Activated T-helper 17 cell treated with anti-CD3 and anti-CD28 coated beads, Interleukin-2, amount 50 U/mL, for 72 hours (primary cell): ENCODE measurements at regions not wholly inside any gene's neighbourhood (a gene's known extent, or its start where the extent isn't known, plus 50 kb on each side); places are given as distances from the start of the nearest gene placed in this dataset.

ENCODE experiments used
- ATAC-seq: fragments of 150-1000 bp; cut with Tn5 transposase; replicated peaks from 2 replicates; pipeline ENCODE4 v1.10.0; 2021; ENCODE audit warnings: mild to moderate bottlenecking, moderate library complexity
- H3K27ac Mint-ChIP-seq: one replicate; pipeline ENCODE4 v1.8.0; 2022; ENCODE audit warnings: mixed read lengths
- H3K27me3 Mint-ChIP-seq: one replicate; pipeline ENCODE4 v1.8.0; 2022; ENCODE audit warnings: mixed read lengths
- H3K36me3 Mint-ChIP-seq: one replicate; pipeline ENCODE4 v1.8.0; 2022; ENCODE audit warnings: low read depth, mild to moderate bottlenecking, mixed read lengths
- H3K4me1 Mint-ChIP-seq: one replicate; pipeline ENCODE4 v1.8.0; 2022; ENCODE audit warnings: mixed read lengths
- H3K4me3 Mint-ChIP-seq: one replicate; pipeline ENCODE4 v1.8.0; 2022; ENCODE audit warnings: mild to moderate bottlenecking, mixed read lengths
- H3K9me3 Mint-ChIP-seq: one replicate; pipeline ENCODE4 v1.8.0; 2022; ENCODE audit warnings: mixed read lengths

DNA sequence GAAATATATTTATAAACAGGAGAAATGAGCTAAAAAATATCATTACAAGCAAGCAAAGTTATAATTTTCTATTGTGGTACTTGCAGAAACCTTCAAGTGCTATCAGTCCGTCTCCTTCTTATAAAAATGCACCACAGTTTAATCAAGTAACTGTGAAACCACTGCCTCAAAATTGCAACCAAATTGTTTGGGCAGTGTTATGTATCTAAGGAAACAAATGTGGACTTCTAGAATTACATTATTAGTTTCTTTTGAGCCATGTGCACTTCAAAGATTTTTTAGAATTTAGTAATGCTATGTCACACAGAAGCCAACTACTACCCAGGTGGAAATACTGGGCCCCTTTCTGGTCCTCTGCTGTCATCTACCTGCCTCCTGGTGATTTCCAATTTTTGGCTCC lies 495.6 kb downstream of the NYAP2 start:
- Mint-ChIP-seq H3K27me3 (peaks cover 28% of the 10 kb centered on the region), H3K9me3 (no peaks in the 10 kb centered on the region), H3K27ac (no peak overlapping the region), H3K36me3 (no peaks in the 10 kb centered on the region), H3K4me1 (no peaks in the 10 kb centered on the region), H3K4me3 (no peak overlapping the region)
- no peak for ATAC-seq

DNA sequence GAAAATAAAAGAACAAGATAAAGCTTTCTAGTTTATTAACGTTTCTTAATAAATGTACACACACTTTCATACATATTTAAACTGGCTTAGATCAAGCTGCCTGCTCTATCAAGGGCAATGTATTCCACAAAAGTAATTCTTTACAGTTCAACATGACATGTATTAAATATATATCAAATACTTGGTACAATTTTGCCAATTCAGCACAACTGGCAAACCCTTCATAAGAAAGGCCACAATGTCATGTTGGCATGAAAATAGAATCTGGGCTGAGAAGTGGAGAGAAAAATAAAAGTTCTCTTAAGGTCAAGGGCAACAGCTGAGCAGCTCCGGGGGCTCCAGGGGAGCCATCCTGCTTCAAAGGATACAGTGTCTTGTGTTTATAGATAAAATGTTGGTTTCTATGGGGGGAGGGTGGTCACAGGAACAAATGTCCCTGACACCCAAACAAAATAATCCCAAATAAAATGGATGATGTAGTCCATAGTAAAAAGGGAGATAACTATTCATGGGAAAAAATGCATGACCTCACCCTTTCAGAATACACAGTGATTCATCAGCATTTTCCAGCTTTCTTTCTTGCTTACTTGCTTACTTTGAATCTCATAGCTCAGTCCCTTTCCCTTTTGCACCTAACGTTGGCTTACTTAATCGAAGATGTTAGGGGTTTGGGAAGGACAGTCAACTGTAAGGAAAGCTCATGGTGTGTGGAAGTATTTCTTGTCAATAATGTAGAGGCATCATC lies 494.9 kb downstream of the NYAP2 start:
- Mint-ChIP-seq H3K4me1 (no peaks in the 10 kb centered on the region), H3K27ac (no peak overlapping the region), H3K27me3 (peaks cover 27% of the 10 kb centered on the region), H3K36me3 (no peaks in the 10 kb centered on the region), H3K4me3 (no peak overlapping the region), H3K9me3 (no peaks in the 10 kb centered on the region)
- ATAC-seq: no peak

DNA sequence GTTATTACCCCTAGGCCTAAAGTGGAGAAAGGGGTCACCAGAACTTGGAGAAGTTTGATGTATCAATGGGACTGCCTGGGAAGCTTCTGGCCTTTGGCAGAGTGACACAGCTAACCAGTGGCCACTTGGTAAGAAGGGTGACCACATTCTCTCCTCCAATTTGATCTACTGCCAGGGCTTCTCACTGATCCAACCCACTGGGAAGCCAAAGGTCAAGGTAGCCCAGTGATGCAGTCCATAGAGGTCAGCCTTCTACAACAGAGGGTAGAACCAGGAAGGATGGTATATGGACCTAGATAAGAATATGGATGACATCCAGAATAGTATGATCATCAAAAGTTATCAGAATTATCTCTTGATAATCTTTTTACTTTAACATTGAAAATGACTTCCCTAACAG lies 493.6 kb downstream of the NYAP2 start:
- no peaks in the 10 kb centered on the region for H3K9me3 Mint-ChIP-seq
- peaks cover 16% of the 10 kb centered on the region for H3K27me3 Mint-ChIP-seq
- no peaks in the 10 kb centered on the region for H3K4me1 Mint-ChIP-seq
- H3K36me3 Mint-ChIP-seq: no peaks in the 10 kb centered on the region
- no peak overlapping the region for H3K4me3 Mint-ChIP-seq
- no peak for ATAC-seq
- H3K27ac Mint-ChIP-seq: no peak overlapping the region

DNA sequence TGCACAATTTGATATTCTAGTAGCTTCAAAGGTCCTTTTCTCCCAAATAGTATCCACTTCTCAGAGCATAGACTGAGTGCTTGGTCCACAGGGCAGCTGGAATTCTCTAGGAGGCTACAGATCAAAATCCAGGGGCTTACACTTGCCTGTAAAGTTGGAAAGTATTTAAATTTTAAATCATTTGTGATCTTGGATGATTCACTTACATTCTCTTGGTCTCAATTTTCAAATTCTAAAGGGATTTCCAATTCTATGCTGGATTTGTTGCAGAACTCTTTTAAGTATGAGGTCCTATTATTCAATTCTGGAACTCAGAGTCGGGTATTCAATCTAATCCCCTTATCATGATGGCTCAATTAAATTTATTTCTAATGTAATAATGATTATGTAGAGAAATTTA lies 492.3 kb downstream of the NYAP2 start:
- ATAC-seq: no peak
- no peaks in the 10 kb centered on the region for H3K9me3 Mint-ChIP-seq
- no peaks in the 10 kb centered on the region for H3K4me1 Mint-ChIP-seq
- peaks cover 5% of the 10 kb centered on the region for H3K27me3 Mint-ChIP-seq
- no peak overlapping the region for H3K27ac Mint-ChIP-seq
- H3K36me3 Mint-ChIP-seq: no peaks in the 10 kb centered on the region
- H3K4me3 Mint-ChIP-seq: no peak overlapping the region

DNA sequence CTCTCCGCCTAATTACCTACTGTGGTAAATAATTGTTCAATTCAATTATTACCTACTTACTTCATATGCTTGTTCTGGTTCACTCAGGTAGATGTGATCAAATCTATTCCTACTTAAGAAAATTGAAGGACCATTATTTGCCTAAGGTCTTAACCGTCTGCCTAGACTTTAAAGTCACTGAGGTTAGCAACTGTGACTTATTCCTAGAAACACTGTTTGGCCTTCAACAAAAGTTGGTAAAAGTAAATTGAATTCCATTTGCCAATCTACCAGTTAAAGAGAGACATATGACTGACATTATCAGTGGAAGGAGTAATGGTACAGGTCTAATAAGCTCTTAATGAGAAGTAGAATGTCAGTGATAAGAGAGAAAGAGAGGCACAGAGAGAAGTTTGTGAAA lies 491.5 kb downstream of the NYAP2 start:
- H3K36me3 Mint-ChIP-seq: no peaks in the 10 kb centered on the region
- H3K4me1 Mint-ChIP-seq: no peaks in the 10 kb centered on the region
- H3K9me3 Mint-ChIP-seq: no peaks in the 10 kb centered on the region
- ATAC-seq: no peak
- no peak overlapping the region for H3K27ac Mint-ChIP-seq
- peaks cover 3% of the 10 kb centered on the region for H3K27me3 Mint-ChIP-seq
- H3K4me3 Mint-ChIP-seq: no peak overlapping the region

DNA sequence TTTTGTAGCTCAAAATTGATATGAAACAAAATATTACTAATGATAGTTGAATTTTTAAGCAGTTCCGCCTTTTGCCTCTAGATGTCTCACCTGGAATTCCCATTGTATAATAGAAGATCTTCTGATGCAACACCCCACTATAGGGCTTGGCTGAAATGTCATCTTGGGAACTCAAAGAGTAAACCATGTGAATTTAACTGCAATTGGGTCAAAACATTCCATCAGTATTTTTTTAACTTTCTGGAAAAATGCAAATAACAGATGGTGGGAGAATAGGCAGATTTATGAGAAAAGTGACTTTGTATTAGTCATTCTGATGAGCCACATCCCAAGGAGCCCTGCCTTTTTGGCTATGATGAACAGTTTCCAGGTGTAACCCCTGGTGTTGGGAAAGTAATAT lies 489.9 kb downstream of the NYAP2 start:
- no peak for ATAC-seq
- no peak overlapping the region for H3K27ac Mint-ChIP-seq
- no peaks in the 10 kb centered on the region for H3K36me3 Mint-ChIP-seq
- no peaks in the 10 kb centered on the region for H3K9me3 Mint-ChIP-seq
- H3K4me1 Mint-ChIP-seq: no peaks in the 10 kb centered on the region
- peaks cover 10% of the 10 kb centered on the region for H3K27me3 Mint-ChIP-seq
- H3K4me3 Mint-ChIP-seq: no peak overlapping the region

DNA sequence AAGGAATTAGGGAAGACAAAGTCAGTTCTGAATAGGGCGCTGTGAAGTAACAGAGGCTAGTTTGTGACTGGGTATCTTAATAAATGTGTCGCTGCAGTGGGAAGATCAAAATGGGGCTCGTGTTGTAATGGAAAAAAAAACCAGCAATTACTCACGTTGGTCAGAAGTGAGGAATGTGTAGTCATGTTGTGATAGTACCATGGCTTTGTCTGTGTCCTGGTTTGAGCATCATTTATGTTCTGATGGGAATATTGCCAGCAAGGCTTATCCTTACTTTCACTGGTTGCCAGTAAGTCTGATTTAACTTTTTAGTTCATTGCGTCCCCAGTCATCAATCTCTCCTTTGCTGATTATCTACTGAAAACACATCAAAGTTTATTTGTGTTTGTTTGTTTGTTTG lies 467.6 kb downstream of the NYAP2 start:
- peaks cover 5% of the 10 kb centered on the region for H3K27me3 Mint-ChIP-seq
- no peak overlapping the region for H3K4me3 Mint-ChIP-seq
- H3K27ac Mint-ChIP-seq: no peak overlapping the region
- no peaks in the 10 kb centered on the region for H3K36me3 Mint-ChIP-seq
- H3K4me1 Mint-ChIP-seq: no peaks in the 10 kb centered on the region
- no peaks in the 10 kb centered on the region for H3K9me3 Mint-ChIP-seq
- ATAC-seq: no peak

DNA sequence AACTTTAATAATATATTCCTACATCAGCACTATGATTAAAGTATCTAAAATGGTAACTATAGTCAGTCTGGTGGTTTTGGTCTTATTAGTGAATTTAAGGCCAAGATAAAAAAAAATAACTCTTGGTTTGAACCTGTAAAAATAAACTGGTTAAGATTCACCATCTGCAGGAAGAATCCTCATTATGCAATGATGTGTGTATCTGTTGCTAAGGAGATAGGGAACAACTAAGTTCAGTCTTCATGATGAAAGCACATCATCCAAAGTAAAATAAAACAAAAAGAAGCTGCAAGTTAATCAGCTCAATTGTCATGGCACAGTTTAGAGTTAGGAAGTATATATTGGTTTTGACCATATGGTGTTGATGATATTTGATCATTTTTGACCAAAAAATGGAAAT lies 466.0 kb downstream of the NYAP2 start:
- Mint-ChIP-seq H3K27me3 (peaks cover 5% of the 10 kb centered on the region), H3K36me3 (no peaks in the 10 kb centered on the region), H3K4me3 (no peak overlapping the region), H3K4me1 (no peaks in the 10 kb centered on the region), H3K27ac (no peak overlapping the region), H3K9me3 (no peaks in the 10 kb centered on the region)
- no peak for ATAC-seq

DNA sequence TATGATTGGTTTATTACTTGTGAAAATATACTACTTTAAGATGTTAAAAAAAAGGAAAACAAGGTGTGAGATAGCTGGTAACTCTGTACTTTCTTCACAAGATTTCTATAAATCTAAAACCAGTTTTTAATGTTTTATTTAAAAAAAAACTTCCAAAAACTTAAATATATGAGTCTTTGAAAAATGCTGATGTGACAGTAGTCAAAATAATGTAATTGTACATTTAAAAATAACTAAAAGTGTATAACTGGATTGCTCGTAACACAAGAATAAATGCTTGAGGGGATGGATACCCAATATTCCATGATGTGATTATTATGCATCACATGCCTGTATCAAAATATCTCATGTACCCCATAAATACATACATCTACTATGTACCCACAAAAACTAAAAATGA lies 464.9 kb downstream of the NYAP2 start:
- Mint-ChIP-seq H3K27ac (no peak overlapping the region), H3K9me3 (no peaks in the 10 kb centered on the region), H3K4me1 (no peaks in the 10 kb centered on the region), H3K4me3 (no peak overlapping the region), H3K27me3 (peaks cover 5% of the 10 kb centered on the region), H3K36me3 (no peaks in the 10 kb centered on the region)
- ATAC-seq: no peak

DNA sequence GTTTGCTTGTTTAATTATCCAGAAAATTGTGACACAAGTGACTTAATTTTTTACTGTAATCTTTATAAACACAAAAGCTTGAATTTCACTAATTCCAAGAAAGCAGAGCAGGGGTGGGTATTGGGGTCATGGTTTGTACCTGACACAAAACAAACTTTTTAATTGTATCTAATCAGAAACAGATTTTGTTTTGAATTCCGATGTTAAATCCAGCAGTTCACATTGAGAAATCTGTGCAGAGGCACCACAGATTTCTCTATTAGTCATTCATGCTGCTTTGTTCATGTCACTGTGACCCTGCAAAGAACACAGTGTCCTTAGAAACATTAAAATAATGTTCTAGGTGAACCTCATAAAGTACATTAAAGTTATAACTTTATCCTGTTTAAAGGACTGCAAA lies 443.4 kb downstream of the NYAP2 start:
- H3K36me3 Mint-ChIP-seq: no peaks in the 10 kb centered on the region

DNA sequence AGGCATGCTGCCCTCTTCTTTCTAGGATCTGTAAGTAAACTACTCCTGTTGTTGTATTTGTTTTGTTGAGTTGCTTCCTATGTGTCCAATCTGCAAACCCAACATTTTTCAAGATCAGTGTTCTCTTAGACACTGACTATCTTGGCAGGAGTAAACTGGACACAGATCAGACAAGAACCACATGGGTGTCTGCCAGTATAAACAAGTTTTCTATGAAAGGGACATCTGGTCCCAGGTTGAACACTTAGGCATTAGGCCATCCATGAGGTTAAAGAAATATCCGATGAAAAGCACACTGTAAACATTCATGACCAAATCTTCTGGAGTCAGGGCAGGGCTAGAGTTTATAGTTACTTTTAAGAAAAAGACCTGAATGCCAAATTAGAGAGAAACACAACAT lies 441.8 kb downstream of the NYAP2 start:
- Mint-ChIP-seq H3K27ac (no peak overlapping the region), H3K9me3 (no peaks in the 10 kb centered on the region), H3K4me1 (no peaks in the 10 kb centered on the region), H3K4me3 (no peak overlapping the region), H3K36me3 (no peaks in the 10 kb centered on the region), H3K27me3 (peaks cover 8% of the 10 kb centered on the region)
- no peak for ATAC-seq

More for the DNA sequence above, 443.4 kb downstream of the NYAP2 start:
- Mint-ChIP-seq H3K4me3 (no peak overlapping the region), H3K27me3 (peaks cover 8% of the 10 kb centered on the region), H3K27ac (no peak overlapping the region), H3K9me3 (no peaks in the 10 kb centered on the region), H3K4me1 (no peaks in the 10 kb centered on the region)
- ATAC-seq: no peak

DNA sequence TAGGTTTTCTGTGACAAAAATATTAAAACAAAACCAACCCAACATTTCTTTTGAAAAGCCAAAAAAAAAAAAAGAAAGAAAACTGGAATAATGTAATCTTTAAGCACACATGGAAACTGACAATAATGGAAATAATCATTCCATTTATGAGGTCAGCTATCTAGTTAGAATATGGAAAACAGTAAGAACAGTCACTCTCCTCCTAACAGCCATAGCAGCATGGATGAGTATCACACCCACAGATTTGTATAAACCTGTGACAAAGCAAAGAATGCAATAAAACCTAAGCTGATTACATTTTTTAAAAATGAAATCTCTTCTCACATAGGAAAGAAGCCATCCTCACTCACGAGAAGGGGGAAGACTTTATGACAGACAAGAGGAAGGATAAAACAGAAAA lies 437.8 kb downstream of the NYAP2 start:
- Mint-ChIP-seq H3K27ac (no peak overlapping the region), H3K4me1 (no peaks in the 10 kb centered on the region), H3K4me3 (no peak overlapping the region), H3K27me3 (peaks cover 8% of the 10 kb centered on the region), H3K36me3 (no peaks in the 10 kb centered on the region), H3K9me3 (no peaks in the 10 kb centered on the region)
- no peak for ATAC-seq

DNA sequence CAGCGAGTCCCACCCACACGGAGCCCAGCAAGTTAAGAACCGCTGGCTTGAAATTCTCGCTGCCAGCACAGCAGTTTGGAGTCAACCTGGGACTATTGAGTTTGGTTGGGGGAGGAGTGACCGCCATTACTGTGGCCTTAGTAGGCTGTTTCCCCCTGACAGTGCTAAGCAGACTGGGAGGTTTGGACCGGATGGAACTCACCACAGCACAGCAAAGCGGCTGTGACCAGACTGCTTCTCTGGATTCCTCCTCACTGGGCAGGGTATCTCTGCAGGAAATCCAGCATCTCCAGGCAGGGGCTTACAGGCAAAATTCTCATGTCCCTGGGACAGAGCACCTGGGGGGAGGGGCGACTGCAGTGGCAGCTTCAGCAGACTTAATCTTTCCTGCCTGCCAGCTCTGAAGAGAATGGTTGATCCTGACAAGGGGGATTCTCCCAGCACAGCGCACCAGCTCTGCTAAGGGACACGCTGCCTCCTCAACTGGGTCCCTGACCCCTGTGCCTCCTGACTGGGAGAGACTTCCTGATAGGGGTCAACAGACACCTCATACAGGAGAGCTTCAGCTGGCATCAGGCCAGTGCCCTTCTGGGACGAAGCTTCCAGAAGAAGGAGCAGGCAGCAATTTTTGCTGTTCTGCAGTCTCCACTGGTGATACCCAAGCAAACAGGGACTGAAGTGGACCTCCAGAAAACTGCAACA lies 425.4 kb downstream of the NYAP2 start:
- Mint-ChIP-seq H3K9me3 (peaks cover 12% of the 10 kb centered on the region), H3K4me3 (no peak overlapping the region), H3K36me3 (no peaks in the 10 kb centered on the region), H3K27ac (no peak overlapping the region), H3K4me1 (no peaks in the 10 kb centered on the region), H3K27me3 (peaks cover 8% of the 10 kb centered on the region)
- ATAC-seq: no peak

DNA sequence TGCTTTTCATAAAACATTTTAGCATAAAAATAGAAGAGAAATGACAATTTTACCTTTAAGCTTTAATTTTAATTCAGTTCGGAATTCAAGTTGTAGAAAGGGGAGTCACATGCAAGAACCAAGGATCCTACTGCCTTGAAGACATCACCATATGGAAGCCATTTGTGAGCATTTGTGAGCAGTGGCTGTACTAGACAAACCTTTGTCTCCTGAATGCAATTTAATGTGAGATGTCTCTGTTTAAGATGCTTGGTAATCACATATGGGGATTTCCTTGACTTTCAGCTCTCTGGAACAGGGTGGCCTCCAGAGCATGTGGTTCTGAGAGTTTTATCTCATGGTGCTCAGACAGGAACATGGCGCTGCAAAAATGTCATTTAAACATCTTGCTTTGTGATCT lies 421.8 kb downstream of the NYAP2 start:
- peaks cover 8% of the 10 kb centered on the region for H3K9me3 Mint-ChIP-seq
- no peak overlapping the region for H3K27ac Mint-ChIP-seq
- no peaks in the 10 kb centered on the region for H3K4me1 Mint-ChIP-seq
- no peak overlapping the region for H3K4me3 Mint-ChIP-seq
- H3K27me3 Mint-ChIP-seq: peaks cover 8% of the 10 kb centered on the region
- no peak for ATAC-seq
- H3K36me3 Mint-ChIP-seq: no peaks in the 10 kb centered on the region

DNA sequence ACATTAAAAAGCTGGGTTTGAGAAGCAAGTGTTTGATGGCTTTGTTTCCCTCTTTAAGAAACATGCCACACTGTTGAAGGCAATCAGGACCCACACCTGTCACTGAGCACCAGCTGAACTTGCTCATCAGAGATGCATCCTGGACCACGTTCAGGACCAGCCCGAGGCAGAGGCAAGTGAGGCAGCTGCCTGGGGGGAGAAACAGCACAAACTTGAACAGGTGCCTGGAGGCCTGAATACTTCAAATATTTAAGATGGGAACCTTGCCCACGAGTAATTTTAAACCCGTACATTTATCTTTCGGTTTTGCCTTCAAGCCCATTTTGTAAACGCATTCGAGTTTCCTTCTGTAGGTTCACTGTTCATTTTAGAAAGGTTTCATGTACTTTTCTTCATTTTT lies 421.3 kb downstream of the NYAP2 start:
- H3K4me3 Mint-ChIP-seq: no peak overlapping the region
- no peak for ATAC-seq
- H3K27ac Mint-ChIP-seq: no peak overlapping the region
- H3K27me3 Mint-ChIP-seq: peaks cover 8% of the 10 kb centered on the region
- H3K4me1 Mint-ChIP-seq: no peaks in the 10 kb centered on the region
- peaks cover 8% of the 10 kb centered on the region for H3K9me3 Mint-ChIP-seq
- H3K36me3 Mint-ChIP-seq: no peaks in the 10 kb centered on the region
